Right renal cortex interstitium (tissue), 3 donors: ENCODE measurements at regions not wholly inside any gene's neighbourhood (a gene's known extent, or its start where the extent isn't known, plus 50 kb on each side); places are given as distances from the start of the nearest gene placed in this dataset.
"Not testable (repeated sequence)": the region's sequence is repeated elsewhere in the genome, so short reads cannot be mapped to it uniquely, and the experiment has no call there.

Source experiments
- DNase-seq, 3 donors: peaks; one replicate each; pipeline ENCODE4 v3.0.0-alpha.2; 2013; ENCODE audit warnings: low read depth in 3 of 3, low spot score in 2 of 3

GRCh38 chr5:124007675-124008398 lies 495.9 kb downstream of the CSNK1G3 start:
- DNase-seq, result no peak

- no peak for DNase-seq
Observed at GRCh38 chr5:124001036-124001615, 489.1 kb downstream of the CSNK1G3 start.

- no peak for DNase-seq
Observed at GRCh38 chr5:124000538-124000937, 488.6 kb downstream of the CSNK1G3 start.

GRCh38 chr5:123997462-123998215 lies 485.7 kb downstream of the CSNK1G3 start:
- no peak for DNase-seq

GRCh38 chr5:123997064-123997461 lies 485.1 kb downstream of the CSNK1G3 start:
- no peak for DNase-seq

GRCh38 chr5:123992641-123993040 lies 480.7 kb downstream of the CSNK1G3 start:
- DNase-seq, result no peak

GRCh38 chr5:123987956-123988355 lies 476.0 kb downstream of the CSNK1G3 start:
- DNase-seq, result no peak

- no peak for DNase-seq
Observed at GRCh38 chr5:123976379-123977033, 464.5 kb downstream of the CSNK1G3 start.

- not testable (repeated sequence) for DNase-seq
Observed at GRCh38 chr5:123975521-123975920, 463.5 kb downstream of the CSNK1G3 start.

- DNase-seq, result no peak
Observed at GRCh38 chr5:123966781-123967180, 454.8 kb downstream of the CSNK1G3 start.

GRCh38 chr5:123965626-123966025 lies 453.6 kb downstream of the CSNK1G3 start:
- DNase-seq, result no peak

GRCh38 chr5:123964884-123965283 lies 452.9 kb downstream of the CSNK1G3 start:
- no peak for DNase-seq

GRCh38 chr5:123960526-123960925 lies 448.5 kb downstream of the CSNK1G3 start:
- DNase-seq, result no peak

- no peak for DNase-seq
Observed at GRCh38 chr5:123951582-123951977, 439.6 kb downstream of the CSNK1G3 start.

GRCh38 chr5:123950701-123951581 lies 439.0 kb downstream of the CSNK1G3 start:
- no peak for DNase-seq

- DNase-seq, result no peak
Observed at GRCh38 chr5:123949807-123950340, 437.9 kb downstream of the CSNK1G3 start.

GRCh38 chr5:123949043-123949804 lies 437.2 kb downstream of the CSNK1G3 start:
- no peak for DNase-seq

- no peak for DNase-seq
Observed at GRCh38 chr5:123947797-123948196, 435.8 kb downstream of the CSNK1G3 start.

- no peak for DNase-seq
Observed at GRCh38 chr5:123945548-123945947, 433.6 kb downstream of the CSNK1G3 start.
